HepG2 (cell line): ENCODE measurements at regions not wholly inside any gene's neighbourhood (a gene's known extent, or its start where the extent isn't known, plus 50 kb on each side); places are given as distances from the start of the nearest gene placed in this dataset.

Source experiments
- TOE1 ChIP-seq: sonication (generic); formaldehyde crosslinking; IDR thresholded peaks from 2 replicates; pipeline ENCODE4 v1.4.0; 2020; ENCODE audit warnings: mild to moderate bottlenecking, missing genetic modification reagents
- ZNF20 ChIP-seq: sonication (generic); formaldehyde crosslinking; IDR thresholded peaks from 2 replicates; pipeline ENCODE4 v1.4.0; 2020; ENCODE audit warnings: mild to moderate bottlenecking, moderate library complexity, missing genetic modification reagents

DNA sequence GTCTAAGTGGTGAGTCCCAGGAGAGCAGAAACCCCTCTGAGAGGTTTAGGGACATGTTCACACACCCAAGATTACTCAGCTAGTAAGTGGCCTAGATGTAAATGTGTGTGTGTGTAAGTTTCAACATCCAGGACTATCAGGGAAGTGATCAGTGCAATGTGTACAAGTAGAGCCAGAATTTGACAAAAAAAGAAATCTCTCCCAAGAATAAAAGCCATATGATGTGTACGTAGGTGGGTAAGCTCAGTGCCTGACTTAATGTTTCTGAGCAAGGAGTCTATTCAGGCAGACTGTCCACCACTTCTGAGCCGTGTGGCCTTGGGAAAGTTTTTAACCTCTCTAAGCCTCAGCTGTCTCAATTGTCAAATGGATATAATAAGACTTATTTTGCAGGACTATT lies 133.8 kb upstream of the NAV2 start:
- no peak for TF ChIP-seq TOE1 (CRISPR knock-in tag)
- no peak for TF ChIP-seq ZNF20 (CRISPR knock-in tag)
